ENCODE measurements at regions not wholly inside any gene's neighbourhood (a gene's known extent, or its start where the extent isn't known, plus 50 kb on each side); places are given as distances from the start of the nearest gene placed in this dataset.

DNA sequence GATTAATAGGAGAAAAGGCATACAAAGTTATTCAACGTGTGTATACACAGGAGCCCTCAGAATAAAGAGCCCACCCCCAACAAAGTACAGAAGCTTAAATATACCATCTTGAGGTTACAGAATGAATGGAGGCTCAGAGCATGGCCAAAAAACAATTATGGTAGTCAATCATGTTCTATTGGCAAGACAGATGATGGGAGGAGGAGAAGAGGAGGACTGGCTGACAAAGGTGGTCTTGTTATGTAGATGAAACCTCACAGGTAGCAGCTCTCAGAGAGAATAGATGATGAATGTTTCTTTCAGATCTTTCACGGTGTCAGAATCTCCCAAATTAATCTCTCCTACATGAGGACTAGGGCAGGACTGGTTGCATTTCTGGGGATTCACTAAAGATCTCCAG is 66.0 kb downstream of the ARL4C start:
- no peak overlapping the region for H3K9ac ChIP-seq (ENCODE audit: low read length)
- H3K56ac ChIP-seq (ENCODE audit: low read length), result no peak overlapping the region
- no peak overlapping the region for H3K18ac ChIP-seq (ENCODE audit: low read length)
- H2BK5ac ChIP-seq (ENCODE audit: low read length), result no peak overlapping the region
- no peak overlapping the region for H2BK120ac ChIP-seq (ENCODE audit: low read depth, low read length)
- no peaks in the 10 kb centered on the region for H3K79me2 ChIP-seq (ENCODE audit: control insufficient read depth, insufficient read depth, low read length)
- no peak overlapping the region for H2AK5ac ChIP-seq (ENCODE audit: low read length)
- H3K27ac ChIP-seq (ENCODE audit: low read depth, low read length), result no peak overlapping the region
- H2BK15ac ChIP-seq (replicated peaks; ENCODE audit: low read depth), result no peak overlapping the region
- no peak overlapping the region for H4K5ac ChIP-seq (ENCODE audit: low read length)
- WGBS (ENCODE audit: extremely low coverage, insufficient coverage, low lambda C conversion rate), result no CpG with 5 or more reads among the region's 2 CpGs
- no peaks in the 10 kb centered on the region for H3K79me1 ChIP-seq (ENCODE audit: low read length)
- no peaks in the 10 kb centered on the region for H3K36me3 ChIP-seq (ENCODE audit: control insufficient read depth, insufficient read depth, low read length)
- DNase-seq, result no peak
- no peak overlapping the region for H4K8ac ChIP-seq (ENCODE audit: low read depth, low read length)
- H3K23ac ChIP-seq (ENCODE audit: low read length), result no peak overlapping the region
- H3K4me3 ChIP-seq (ENCODE audit: low read length), result no peak overlapping the region
- no peaks in the 10 kb centered on the region for H3K27me3 ChIP-seq (ENCODE audit: insufficient read depth, low read length, poor library complexity)
- no peak overlapping the region for H3K4me2 ChIP-seq (ENCODE audit: low read length)
- H3K4me1 ChIP-seq (ENCODE audit: control insufficient read depth, low read depth, low read length), result peaks cover 4% of the 10 kb centered on the region
- no peak overlapping the region for H3K4ac ChIP-seq (ENCODE audit: low read depth, low read length)

DNA sequence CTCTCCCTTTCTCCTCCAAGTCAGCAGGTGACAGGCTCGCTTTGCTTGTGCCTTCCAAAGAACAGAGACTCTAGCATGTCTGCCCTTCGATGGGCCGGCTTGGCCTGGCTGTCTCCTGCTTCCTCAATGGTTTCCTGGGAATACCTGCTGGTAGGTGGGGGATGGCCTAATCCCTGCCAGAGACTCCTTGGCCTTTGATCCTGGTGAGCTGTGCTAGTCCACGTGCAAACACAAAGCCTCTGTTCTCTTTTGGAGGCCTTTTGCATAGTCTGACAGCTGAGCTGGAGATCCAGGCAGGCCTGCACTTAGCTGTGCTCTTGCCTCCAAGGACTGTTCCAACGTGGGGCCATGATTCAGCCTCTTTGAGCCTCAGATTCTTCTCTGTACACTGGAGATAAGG is 67.6 kb downstream of the ARL4C start:
- H3K23ac ChIP-seq (ENCODE audit: low read length), result no peak overlapping the region
- H3K79me2 ChIP-seq (ENCODE audit: control insufficient read depth, insufficient read depth, low read length), result no peaks in the 10 kb centered on the region
- WGBS (ENCODE audit: extremely low coverage, insufficient coverage, low lambda C conversion rate), result no CpG with 5 or more reads among the region's 5 CpGs
- no peaks in the 10 kb centered on the region for H3K36me3 ChIP-seq (ENCODE audit: control insufficient read depth, insufficient read depth, low read length)
- H3K27me3 ChIP-seq (ENCODE audit: insufficient read depth, low read length, poor library complexity), result no peaks in the 10 kb centered on the region
- H2BK120ac ChIP-seq (ENCODE audit: low read depth, low read length), result no peak overlapping the region
- H2AK5ac ChIP-seq (ENCODE audit: low read length), result no peak overlapping the region
- no peak overlapping the region for H3K4me3 ChIP-seq (ENCODE audit: low read length)
- no peak overlapping the region for H2BK15ac ChIP-seq (replicated peaks; ENCODE audit: low read depth)
- no peak overlapping the region for H2BK5ac ChIP-seq (ENCODE audit: low read length)
- no peak overlapping the region for H3K18ac ChIP-seq (ENCODE audit: low read length)
- H4K5ac ChIP-seq (ENCODE audit: low read length), result no peak overlapping the region
- no peak overlapping the region for H3K9ac ChIP-seq (ENCODE audit: low read length)
- H3K4me2 ChIP-seq (ENCODE audit: low read length), result no peak overlapping the region
- H3K79me1 ChIP-seq (ENCODE audit: low read length), result no peaks in the 10 kb centered on the region
- H4K8ac ChIP-seq (ENCODE audit: low read depth, low read length), result no peak overlapping the region
- H3K4me1 ChIP-seq (ENCODE audit: control insufficient read depth, low read depth, low read length), result peaks cover 2% of the 10 kb centered on the region
- H3K4ac ChIP-seq (ENCODE audit: low read depth, low read length), result no peak overlapping the region
- H3K27ac ChIP-seq (ENCODE audit: low read depth, low read length), result no peak overlapping the region
- no peak for DNase-seq
- peak overlapping the region; percentile 22 for H3K56ac ChIP-seq (ENCODE audit: low read length)

DNA sequence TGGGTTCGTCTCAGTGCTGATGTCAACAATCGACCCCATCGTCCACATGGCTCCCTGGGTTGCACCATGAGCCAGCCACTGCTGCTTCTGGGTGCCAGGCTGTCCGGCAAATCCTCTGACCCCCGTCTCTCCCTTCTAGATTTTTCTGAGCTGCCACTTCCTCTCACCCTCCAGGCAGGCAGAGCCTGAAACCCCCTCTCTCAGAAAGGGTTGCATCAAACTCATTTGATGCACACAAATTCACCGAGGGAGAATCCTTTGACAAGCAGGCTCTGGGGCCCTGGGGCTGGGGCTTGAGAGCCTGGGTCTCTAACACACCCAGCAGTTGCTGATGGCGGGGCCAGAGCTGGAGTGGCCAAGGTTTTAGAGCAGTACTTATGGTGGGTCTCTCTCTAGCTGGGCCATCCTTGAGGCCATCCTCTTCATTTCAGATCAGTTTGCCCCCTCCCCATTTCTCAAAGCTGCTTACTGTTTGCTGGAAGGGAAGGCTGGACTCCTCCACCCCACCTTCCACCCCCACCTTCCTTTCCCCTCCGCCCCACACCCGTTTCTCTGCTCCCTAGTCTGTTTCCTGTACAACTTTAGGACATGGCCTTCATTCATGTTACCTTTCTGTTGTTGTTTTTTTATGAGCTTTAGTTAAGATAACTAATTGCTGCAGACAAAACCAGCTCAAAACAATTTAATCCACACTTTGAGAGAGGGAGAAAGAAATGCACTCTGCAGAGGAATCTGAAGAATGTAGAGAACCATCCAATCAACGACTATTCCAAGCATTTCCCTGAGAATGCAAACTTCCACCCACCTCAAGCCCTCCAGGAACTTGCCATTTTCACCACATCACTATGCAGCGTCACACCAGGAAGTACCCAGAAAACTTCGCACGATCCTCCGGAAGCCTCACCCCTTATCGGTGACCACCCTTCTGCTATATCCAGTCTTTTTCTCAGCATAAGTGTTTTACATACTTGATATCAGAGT is 69.5 kb downstream of the ARL4C start:
- H2AK5ac ChIP-seq (ENCODE audit: low read length), result peak overlapping the region; percentile 33
- WGBS (ENCODE audit: extremely low coverage, insufficient coverage, low lambda C conversion rate), result no CpG with 5 or more reads among the region's 15 CpGs
- no peak overlapping the region for H3K9ac ChIP-seq (ENCODE audit: low read length)
- H3K4ac ChIP-seq (ENCODE audit: low read depth, low read length), result peak overlapping the region; percentile 77
- H3K36me3 ChIP-seq (ENCODE audit: control insufficient read depth, insufficient read depth, low read length), result no peaks in the 10 kb centered on the region
- H3K18ac ChIP-seq (ENCODE audit: low read length), result peak overlapping the region; percentile 9
- no peak overlapping the region for H4K5ac ChIP-seq (ENCODE audit: low read length)
- no peak overlapping the region for H2BK15ac ChIP-seq (replicated peaks; ENCODE audit: low read depth)
- H3K56ac ChIP-seq (ENCODE audit: low read length), result peak overlapping the region; percentile 62
- peak overlapping the region; percentile 1 for H2BK120ac ChIP-seq (ENCODE audit: low read depth, low read length)
- H4K8ac ChIP-seq (ENCODE audit: low read depth, low read length), result no peak overlapping the region
- H3K27me3 ChIP-seq (ENCODE audit: insufficient read depth, low read length, poor library complexity), result no peaks in the 10 kb centered on the region
- H3K23ac ChIP-seq (ENCODE audit: low read length), result no peak overlapping the region
- peak overlapping the region; percentile 80 for H3K27ac ChIP-seq (ENCODE audit: low read depth, low read length)
- H3K79me2 ChIP-seq (ENCODE audit: control insufficient read depth, insufficient read depth, low read length), result no peaks in the 10 kb centered on the region
- no peak overlapping the region for H3K4me2 ChIP-seq (ENCODE audit: low read length)
- H3K4me3 ChIP-seq (ENCODE audit: low read length), result no peak overlapping the region
- no peaks in the 10 kb centered on the region for H3K79me1 ChIP-seq (ENCODE audit: low read length)
- DNase-seq, result peak; percentile 98
- peaks cover 2% of the 10 kb centered on the region for H3K4me1 ChIP-seq (ENCODE audit: control insufficient read depth, low read depth, low read length)
- H2BK5ac ChIP-seq (ENCODE audit: low read length), result peak overlapping the region; percentile 25

DNA sequence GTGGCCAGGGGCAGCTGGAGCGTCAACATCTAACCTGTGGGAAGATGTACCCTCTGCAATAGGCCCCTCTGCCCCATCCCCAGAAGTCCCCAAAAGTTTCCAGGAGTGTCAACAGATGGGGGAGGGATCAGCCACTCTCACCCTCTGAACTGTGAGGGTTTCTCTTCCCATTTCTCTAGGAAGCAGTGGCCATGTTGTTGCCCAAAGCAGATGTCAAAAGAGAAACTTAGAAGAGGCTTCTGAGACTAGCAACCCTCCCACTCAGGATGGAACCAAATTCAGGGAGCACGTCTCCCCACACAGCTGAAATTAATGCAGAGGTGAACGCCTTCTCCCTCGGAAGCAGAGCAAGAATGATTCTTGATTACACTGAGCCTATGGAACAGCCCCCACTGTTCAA is 70.3 kb downstream of the ARL4C start:
- H3K56ac ChIP-seq (ENCODE audit: low read length), result peak overlapping the region; percentile 58
- no peak overlapping the region for H3K23ac ChIP-seq (ENCODE audit: low read length)
- no peak overlapping the region for H3K4me3 ChIP-seq (ENCODE audit: low read length)
- H3K27me3 ChIP-seq (ENCODE audit: insufficient read depth, low read length, poor library complexity), result no peaks in the 10 kb centered on the region
- H4K5ac ChIP-seq (ENCODE audit: low read length), result no peak overlapping the region
- no peak overlapping the region for H3K4me2 ChIP-seq (ENCODE audit: low read length)
- H2BK120ac ChIP-seq (ENCODE audit: low read depth, low read length), result peak overlapping the region; percentile 1
- no peaks in the 10 kb centered on the region for H3K79me1 ChIP-seq (ENCODE audit: low read length)
- WGBS (ENCODE audit: extremely low coverage, insufficient coverage, low lambda C conversion rate), result no CpG with 5 or more reads among the region's 4 CpGs
- no peak overlapping the region for H2BK5ac ChIP-seq (ENCODE audit: low read length)
- no peak overlapping the region for H4K8ac ChIP-seq (ENCODE audit: low read depth, low read length)
- H3K27ac ChIP-seq (ENCODE audit: low read depth, low read length), result no peak overlapping the region
- peak overlapping the region; percentile 77 for H3K4ac ChIP-seq (ENCODE audit: low read depth, low read length)
- H3K79me2 ChIP-seq (ENCODE audit: control insufficient read depth, insufficient read depth, low read length), result no peaks in the 10 kb centered on the region
- no peak overlapping the region for H3K9ac ChIP-seq (ENCODE audit: low read length)
- no peaks in the 10 kb centered on the region for H3K36me3 ChIP-seq (ENCODE audit: control insufficient read depth, insufficient read depth, low read length)
- no peak overlapping the region for H2BK15ac ChIP-seq (replicated peaks; ENCODE audit: low read depth)
- peaks cover 2% of the 10 kb centered on the region for H3K4me1 ChIP-seq (ENCODE audit: control insufficient read depth, low read depth, low read length)
- DNase-seq, result no peak
- peak overlapping the region; percentile 9 for H3K18ac ChIP-seq (ENCODE audit: low read length)
- no peak overlapping the region for H2AK5ac ChIP-seq (ENCODE audit: low read length)

DNA sequence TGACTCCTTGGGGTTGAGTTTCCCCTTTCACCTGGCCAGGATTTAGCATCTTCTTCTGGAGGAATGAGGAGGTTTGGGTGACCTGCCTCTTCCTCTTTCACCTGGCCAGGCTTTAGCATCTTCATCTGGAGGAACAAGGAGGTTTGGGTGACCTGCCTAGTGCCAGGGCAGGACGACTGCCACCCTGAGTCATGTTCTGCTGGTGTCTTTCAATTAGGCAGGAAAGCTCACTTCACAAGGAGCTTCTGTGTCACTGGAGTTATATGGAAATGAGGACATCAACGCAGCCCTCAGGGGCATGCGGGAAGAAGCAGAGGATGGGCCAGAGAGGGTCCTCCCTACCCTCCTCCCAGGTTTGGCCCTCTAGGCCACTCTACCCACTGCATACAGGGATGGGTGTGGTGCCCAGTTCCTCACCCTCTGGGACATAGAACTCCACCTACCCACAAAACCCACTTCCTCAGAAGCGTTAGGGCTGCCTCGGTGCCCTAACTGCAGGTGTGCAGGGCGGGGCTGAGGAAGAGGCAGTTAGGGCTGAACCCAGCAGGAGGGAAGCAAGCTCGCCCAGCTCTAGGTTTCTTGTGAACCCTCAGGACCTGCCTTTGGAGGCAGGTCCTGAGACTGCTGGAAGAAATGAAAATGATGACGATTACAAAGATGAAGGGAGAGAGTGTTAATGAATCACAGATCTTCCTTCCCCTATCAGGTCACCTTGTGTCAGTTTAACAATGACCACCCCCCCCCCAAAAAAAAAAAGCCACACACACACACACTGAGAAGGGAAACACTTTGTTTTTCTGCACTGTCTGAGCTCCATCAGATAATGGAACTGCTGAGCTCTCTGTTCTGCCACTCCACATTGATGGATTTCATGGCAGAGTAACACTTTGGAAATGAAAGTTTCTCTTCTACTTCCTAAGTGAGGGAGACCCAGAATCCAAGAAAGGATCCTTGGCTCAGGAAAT is 71.0 kb downstream of the ARL4C start:
- Histone ChIP-seq H3K4me3 (ENCODE audit: low read length) (no peak overlapping the region), H3K27me3 (ENCODE audit: insufficient read depth, low read length, poor library complexity) (no peaks in the 10 kb centered on the region), H3K36me3 (ENCODE audit: control insufficient read depth, insufficient read depth, low read length) (no peaks in the 10 kb centered on the region), H4K8ac (ENCODE audit: low read depth, low read length) (no peak overlapping the region), H3K4ac (ENCODE audit: low read depth, low read length) (peak overlapping the region; percentile 17), H2BK15ac (replicated peaks; ENCODE audit: low read depth) (no peak overlapping the region), H3K9ac (ENCODE audit: low read length) (no peak overlapping the region), H2BK5ac (ENCODE audit: low read length) (no peak overlapping the region), H2AK5ac (ENCODE audit: low read length) (no peak overlapping the region), H4K5ac (ENCODE audit: low read length) (no peak overlapping the region), H2BK120ac (ENCODE audit: low read depth, low read length) (no peak overlapping the region), H3K79me2 (ENCODE audit: control insufficient read depth, insufficient read depth, low read length) (no peaks in the 10 kb centered on the region), H3K79me1 (ENCODE audit: low read length) (no peaks in the 10 kb centered on the region), H3K18ac (ENCODE audit: low read length) (peak overlapping the region; percentile 9), H3K23ac (ENCODE audit: low read length) (peak overlapping the region; percentile 37), H3K56ac (ENCODE audit: low read length) (no peak overlapping the region), H3K4me2 (ENCODE audit: low read length) (no peak overlapping the region), H3K4me1 (ENCODE audit: control insufficient read depth, low read depth, low read length) (peaks cover 2% of the 10 kb centered on the region), H3K27ac (ENCODE audit: low read depth, low read length) (no peak overlapping the region)
- no peak for DNase-seq
- no CpG with 5 or more reads among the region's 8 CpGs for WGBS (ENCODE audit: extremely low coverage, insufficient coverage, low lambda C conversion rate)

Data from mesendoderm (in vitro differentiated cells).